SK-N-SH treated with all-trans-retinoic acid at 6 μM for 48 hours (cell line): ENCODE measurements at regions not wholly inside any gene's neighbourhood (a gene's known extent, or its start where the extent isn't known, plus 50 kb on each side); places are given as distances from the start of the nearest gene placed in this dataset.

Experiments
- ARNTL ChIP-seq: fragments of 450-650 bp; formaldehyde crosslinking; IDR thresholded peaks from 2 replicates; pipeline ENCODE4 v1.5.0; 2020; ENCODE audit warnings: low read depth, mild to moderate bottlenecking, moderate library complexity, borderline replicate concordance
- ESRRG ChIP-seq: fragments of 250-450 bp; sonication (Bioruptor Pico); IDR thresholded peaks from 2 replicates; pipeline ENCODE4 v1.6.1; 2021; ENCODE audit warnings: mild to moderate bottlenecking
- PPARA ChIP-seq: fragments of 250-450 bp; sonication (Bioruptor Pico); IDR thresholded peaks from 2 replicates; pipeline ENCODE4 v1.5.0; 2020; ENCODE audit warnings: mild to moderate bottlenecking, borderline replicate concordance
- RARB ChIP-seq: fragments of 250-450 bp; sonication (Bioruptor Pico); IDR thresholded peaks from 2 replicates; pipeline ENCODE4 v1.8.0; 2021; ENCODE audit warnings: mild to moderate bottlenecking, moderate library complexity
- ZNF8 ChIP-seq: fragments of 450-650 bp; formaldehyde crosslinking; IDR thresholded peaks from 2 replicates; pipeline ENCODE4 v1.5.0; 2020; ENCODE audit warnings: mild to moderate bottlenecking, moderate library complexity
- TF ChIP-seq, protein P1 (sequence below): fragments of 250-450 bp; sonication (Bioruptor Pico); IDR thresholded peaks from 2 replicates; pipeline ENCODE4 v1.8.0; 2020; ENCODE audit warnings: mild to moderate bottlenecking, moderate library complexity, borderline replicate concordance
- TF ChIP-seq, protein P2 (sequence below): fragments of 250-450 bp; sonication (Bioruptor Pico); IDR thresholded peaks from 2 replicates; pipeline ENCODE4 v1.5.1; 2020; ENCODE audit warnings: low read depth, mild to moderate bottlenecking, moderate library complexity

DNA sequence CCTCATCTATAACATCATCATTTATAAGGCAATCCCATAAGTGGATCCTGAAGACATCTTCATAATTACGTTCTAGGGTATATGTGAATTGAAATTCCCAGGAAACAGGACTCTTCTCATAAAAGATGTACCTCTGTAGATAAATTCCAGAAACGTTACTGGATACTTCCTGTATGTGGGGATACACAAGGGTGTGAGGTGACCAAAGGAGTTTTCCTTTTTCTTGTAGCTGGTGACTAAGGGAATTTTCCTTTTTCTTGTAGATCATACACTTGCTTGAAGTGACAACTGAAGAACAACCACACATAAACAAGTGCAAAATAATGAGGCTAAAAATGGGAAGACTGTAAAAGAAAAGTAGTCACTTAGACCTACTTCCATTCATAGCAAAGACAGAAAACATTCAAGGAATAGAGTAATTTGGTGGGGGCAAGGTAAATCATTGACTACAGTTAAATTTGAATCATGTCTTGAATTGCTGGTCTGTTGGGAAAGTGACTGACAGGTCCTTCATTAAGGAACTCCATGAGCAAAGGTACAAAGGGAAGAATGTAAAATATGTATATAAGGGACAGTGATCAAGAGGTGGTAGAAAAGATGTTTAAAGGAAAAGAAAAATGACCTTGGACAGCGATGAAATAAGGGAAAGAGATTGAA is 53.2 kb upstream of the UBE2E3 start:
- no peak for TF ChIP-seq RARB (CRISPR knock-in tag)
- TF ChIP-seq, protein P1, sequence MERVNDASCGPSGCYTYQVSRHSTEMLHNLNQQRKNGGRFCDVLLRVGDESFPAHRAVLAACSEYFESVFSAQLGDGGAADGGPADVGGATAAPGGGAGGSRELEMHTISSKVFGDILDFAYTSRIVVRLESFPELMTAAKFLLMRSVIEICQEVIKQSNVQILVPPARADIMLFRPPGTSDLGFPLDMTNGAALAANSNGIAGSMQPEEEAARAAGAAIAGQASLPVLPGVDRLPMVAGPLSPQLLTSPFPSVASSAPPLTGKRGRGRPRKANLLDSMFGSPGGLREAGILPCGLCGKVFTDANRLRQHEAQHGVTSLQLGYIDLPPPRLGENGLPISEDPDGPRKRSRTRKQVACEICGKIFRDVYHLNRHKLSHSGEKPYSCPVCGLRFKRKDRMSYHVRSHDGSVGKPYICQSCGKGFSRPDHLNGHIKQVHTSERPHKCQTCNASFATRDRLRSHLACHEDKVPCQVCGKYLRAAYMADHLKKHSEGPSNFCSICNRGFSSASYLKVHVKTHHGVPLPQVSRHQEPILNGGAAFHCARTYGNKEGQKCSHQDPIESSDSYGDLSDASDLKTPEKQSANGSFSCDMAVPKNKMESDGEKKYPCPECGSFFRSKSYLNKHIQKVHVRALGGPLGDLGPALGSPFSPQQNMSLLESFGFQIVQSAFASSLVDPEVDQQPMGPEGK (CRISPR knock-in tag): no peak
- TF ChIP-seq ARNTL (CRISPR knock-in tag): no peak
- no peak for TF ChIP-seq ZNF8 (CRISPR knock-in tag)
- TF ChIP-seq PPARA: no peak
- TF ChIP-seq ESRRG (CRISPR knock-in tag): no peak
- TF ChIP-seq, protein P2, sequence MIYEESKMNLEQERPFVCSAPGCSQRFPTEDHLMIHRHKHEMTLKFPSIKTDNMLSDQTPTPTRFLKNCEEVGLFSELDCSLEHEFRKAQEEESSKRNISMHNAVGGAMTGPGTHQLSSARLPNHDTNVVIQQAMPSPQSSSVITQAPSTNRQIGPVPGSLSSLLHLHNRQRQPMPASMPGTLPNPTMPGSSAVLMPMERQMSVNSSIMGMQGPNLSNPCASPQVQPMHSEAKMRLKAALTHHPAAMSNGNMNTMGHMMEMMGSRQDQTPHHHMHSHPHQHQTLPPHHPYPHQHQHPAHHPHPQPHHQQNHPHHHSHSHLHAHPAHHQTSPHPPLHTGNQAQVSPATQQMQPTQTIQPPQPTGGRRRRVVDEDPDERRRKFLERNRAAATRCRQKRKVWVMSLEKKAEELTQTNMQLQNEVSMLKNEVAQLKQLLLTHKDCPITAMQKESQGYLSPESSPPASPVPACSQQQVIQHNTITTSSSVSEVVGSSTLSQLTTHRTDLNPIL: no peak
